ENCODE measurements at regions not wholly inside any gene's neighbourhood (a gene's known extent, or its start where the extent isn't known, plus 50 kb on each side); places are given as distances from the start of the nearest gene placed in this dataset.

GRCh38 chr20:19851861-19852260 lies 93.8 kb downstream of the RIN2 start:
- TF ChIP-seq, protein P1, sequence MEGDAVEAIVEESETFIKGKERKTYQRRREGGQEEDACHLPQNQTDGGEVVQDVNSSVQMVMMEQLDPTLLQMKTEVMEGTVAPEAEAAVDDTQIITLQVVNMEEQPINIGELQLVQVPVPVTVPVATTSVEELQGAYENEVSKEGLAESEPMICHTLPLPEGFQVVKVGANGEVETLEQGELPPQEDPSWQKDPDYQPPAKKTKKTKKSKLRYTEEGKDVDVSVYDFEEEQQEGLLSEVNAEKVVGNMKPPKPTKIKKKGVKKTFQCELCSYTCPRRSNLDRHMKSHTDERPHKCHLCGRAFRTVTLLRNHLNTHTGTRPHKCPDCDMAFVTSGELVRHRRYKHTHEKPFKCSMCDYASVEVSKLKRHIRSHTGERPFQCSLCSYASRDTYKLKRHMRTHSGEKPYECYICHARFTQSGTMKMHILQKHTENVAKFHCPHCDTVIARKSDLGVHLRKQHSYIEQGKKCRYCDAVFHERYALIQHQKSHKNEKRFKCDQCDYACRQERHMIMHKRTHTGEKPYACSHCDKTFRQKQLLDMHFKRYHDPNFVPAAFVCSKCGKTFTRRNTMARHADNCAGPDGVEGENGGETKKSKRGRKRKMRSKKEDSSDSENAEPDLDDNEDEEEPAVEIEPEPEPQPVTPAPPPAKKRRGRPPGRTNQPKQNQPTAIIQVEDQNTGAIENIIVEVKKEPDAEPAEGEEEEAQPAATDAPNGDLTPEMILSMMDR (IDR thresholded peaks at IDR 0.05): no peak
- no peak for TF ChIP-seq POLR2A (IDR thresholded peaks at IDR 0.05)

Measured in stomach (tissue), 4 donors.